Endothelial cell of umbilical vein (primary cell): ENCODE measurements at regions not wholly inside any gene's neighbourhood (a gene's known extent, or its start where the extent isn't known, plus 50 kb on each side); places are given as distances from the start of the nearest gene placed in this dataset.

Experiments used
- BruUV-seq: library from RNA; stranded (reverse); fragments of 400-500 nt; replicated peaks from 2 replicates; lab custom pipeline; 2021; lab: Mats Ljungman, UMichigan
- CTCF ChIA-PET: fragments of 300-600, 350-600 bp; sonication (Branson Sonifier 250); formaldehyde crosslinking; loops from one replicate; lab custom pipeline; 2021; ENCODE audit warnings: antibody characterized with exemption, inconsistent platforms; lab: Charles Lee
- POLR2A ChIA-PET: fragments of 300-600, 350-600 bp; sonication (Branson Sonifier 250); formaldehyde crosslinking; loops from one replicate; lab custom pipeline; 2021; ENCODE audit warnings: antibody characterized with exemption, inconsistent platforms; lab: Charles Lee
- DNase-seq: peaks from one replicate; pipeline ENCODE4 v3.0.0-alpha.2; 2011; ENCODE audit warnings: low read depth, low spot score
- FAIRE-seq: peaks from 2 replicates; lab custom pipeline; 2011; peaks lifted over from hg19 to GRCh38; lab: Jason Lieb, UNC
- H2AFZ ChIP-seq: 2 replicates; pipeline ENCODE4 v1.6.0; 2012; ENCODE audit warnings: low read depth, low read length, control low read depth, inconsistent platforms
- H3K27ac ChIP-seq: 2 replicates; pipeline ENCODE4 v1.5.1; 2011; ENCODE audit warnings: low read depth, mild to moderate bottlenecking, control low read depth, low read length, moderate library complexity; ENCODE audit not compliant: insufficient read depth
- H3K27me3 ChIP-seq, 2 experiments: 2 replicates each; pipeline versions ENCODE4 v1.6.0 to v1.6.1; 2011; ENCODE audit warnings: low read length in 2 of 2, mixed read lengths in 1 of 2; ENCODE audit not compliant: control insufficient read depth in 2 of 2, insufficient read depth in 2 of 2
- H3K36me3 ChIP-seq, 2 experiments: 2 replicates in 1 of 2; 3 replicates in 1 of 2; pipeline ENCODE4 v1.5.1; 2011; ENCODE audit warnings: low read length in 2 of 2, mild to moderate bottlenecking in 1 of 2, moderate library complexity in 1 of 2; ENCODE audit not compliant: control insufficient read depth in 2 of 2, insufficient read depth in 2 of 2; ENCODE audit errors: extremely low read depth in 1 of 2
- H3K4me1 ChIP-seq: 3 replicates; pipeline ENCODE4 v1.5.1; 2011; ENCODE audit warnings: mild to moderate bottlenecking, low read length; ENCODE audit not compliant: control insufficient read depth, insufficient read depth; ENCODE audit errors: extremely low read depth
- H3K4me2 ChIP-seq: 2 replicates; pipeline ENCODE4 v1.6.1; 2011; ENCODE audit warnings: low read length, control low read depth, mixed read lengths; ENCODE audit not compliant: insufficient read depth
- H3K4me3 ChIP-seq, 3 experiments: fragments of 200-600 bp in 1 of 3; sonication (generic), shearing (Covaris generic) in 1 of 3; replicated peaks in 1 of 3; 2 replicates each; pipeline ENCODE4 v1.5.1; 2011 to 2016; ENCODE audit warnings: control low read depth in 3 of 3, low read length in 3 of 3, mild to moderate bottlenecking in 2 of 3, inconsistent platforms in 1 of 3, low read depth in 1 of 3, moderate library complexity in 1 of 3; ENCODE audit not compliant: insufficient read depth in 1 of 3
- H3K79me2 ChIP-seq: 2 replicates; pipeline ENCODE4 v1.6.0; 2012; ENCODE audit warnings: low read length, inconsistent platforms; ENCODE audit not compliant: control insufficient read depth, insufficient read depth
- H3K9ac ChIP-seq: replicated peaks from 2 replicates; pipeline ENCODE3; 2011; ENCODE audit warnings: low read length, control low read depth; ENCODE audit not compliant: insufficient read depth; ENCODE audit errors: extremely low read depth
- H3K9me1 ChIP-seq: replicated peaks from 3 replicates; pipeline ENCODE4 v1.6.0; 2011; ENCODE audit warnings: mild to moderate bottlenecking, low read length; ENCODE audit not compliant: control insufficient read depth, insufficient read depth; ENCODE audit errors: extremely low read depth
- H3K9me3 ChIP-seq: replicated peaks from 2 replicates; pipeline ENCODE4 v1.5.1; 2012; ENCODE audit warnings: low read length, inconsistent platforms; ENCODE audit not compliant: control insufficient read depth, insufficient read depth
- H4K20me1 ChIP-seq: replicated peaks from 2 replicates; pipeline ENCODE3; 2011; ENCODE audit warnings: mild to moderate bottlenecking, low read length; ENCODE audit not compliant: control insufficient read depth, insufficient read depth; ENCODE audit errors: extremely low read depth
- CTCF ChIP-seq, 2 donors: IDR thresholded peaks; 1 replicate in 1 of 2; 2 replicates in 1 of 2; pipeline ENCODE4 v1.5.1; 2011; ENCODE audit warnings: low read length in 2 of 2, mild to moderate bottlenecking in 2 of 2, moderate library complexity in 2 of 2, control low read depth in 1 of 2, inconsistent platforms in 1 of 2, low read depth in 1 of 2; ENCODE audit not compliant: insufficient read depth in 1 of 2; ENCODE audit errors: extremely low read depth in 1 of 2
- EZH2 ChIP-seq: IDR thresholded peaks from 2 replicates; pipeline ENCODE4 v1.6.1; 2012; ENCODE audit warnings: borderline replicate concordance, low read depth, mild to moderate bottlenecking, moderate library complexity, low read length, inconsistent platforms; ENCODE audit not compliant: severe bottlenecking
- FOS ChIP-seq: IDR thresholded peaks from 2 replicates; pipeline ENCODE4 v1.6.1; 2011; ENCODE audit warnings: mild to moderate bottlenecking, low read length, moderate library complexity, borderline replicate concordance; ENCODE audit not compliant: insufficient read depth
- GATA2 ChIP-seq: IDR thresholded peaks from 2 replicates; pipeline ENCODE4 v1.7.0; 2011; ENCODE audit warnings: low read depth, mild to moderate bottlenecking, moderate library complexity, mixed read lengths, low read length; ENCODE audit not compliant: insufficient read length, insufficient read depth
- MAX ChIP-seq: IDR thresholded peaks from 2 replicates; pipeline ENCODE4 v1.6.1; 2011; ENCODE audit not compliant: insufficient read depth, insufficient read length
- MYC ChIP-seq: IDR thresholded peaks from one replicate; pipeline ENCODE4 v1.6.1; 2011; ENCODE audit warnings: mild to moderate bottlenecking, low read depth, low read length
- POLR2A ChIP-seq: IDR thresholded peaks from 2 replicates; pipeline ENCODE4 v1.6.1; 2012; ENCODE audit warnings: low read depth, mild to moderate bottlenecking, control low read depth, low read length
- POLR2AphosphoS5 ChIP-seq: IDR thresholded peaks from 2 replicates; pipeline ENCODE4 v1.6.1; 2012; ENCODE audit warnings: low read depth, mild to moderate bottlenecking, control low read depth, low read length, moderate library complexity; ENCODE audit not compliant: insufficient read depth
- dilution Hi-C: fragments of 300-500 bp; cut with MboI; formaldehyde crosslinking; loops from one replicate; pipeline ENCODE4 v1.15.0; 2019; ENCODE audit warnings: low sequenced_read_pairs; ENCODE audit not compliant: extremely low pct_ligation_motif_present
- intact Hi-C: fragments of 100-400 bp; cut with micrococcal nuclease; formaldehyde crosslinking; loops from one replicate; pipeline ENCODE4 v1.10.0; 2022

GRCh38 chr3:21024563-21024962, 726.4 kb downstream of the ZNF385D start:
- Histone ChIP-seq H3K9me1 (no peaks in the 10 kb centered on the region), H3K9ac (no peak overlapping the region), H3K9me3 (no peaks in the 10 kb centered on the region), H3K27me3 (no peaks in the 10 kb centered on the region), H3K79me2 (no peaks in the 10 kb centered on the region), H4K20me1 (no peaks in the 10 kb centered on the region), H2AFZ (no peak overlapping the region), H3K36me3 (no peaks in the 10 kb centered on the region), H3K4me2 (no peak overlapping the region), H3K4me3 (no peak overlapping the region), H3K27ac (no peak overlapping the region), H3K4me1 (no peaks in the 10 kb centered on the region)
- TF ChIP-seq GATA2 (no peak), CTCF (IDR thresholded peaks at IDR 0.05; ENCODE audit: extremely low read depth in 1 of 2, insufficient read depth in 1 of 2, low read depth in 1 of 2, low read length in 2 of 2) (no peak), MAX (no peak), POLR2AphosphoS5 (no peak), MYC (no peak), EZH2 (no peak), POLR2A (no peak), FOS (no peak)
- dilution Hi-C loops: no loop called here
- no peak for FAIRE-seq
- POLR2A ChIA-PET: no interaction called here
- no peak for DNase-seq
- BruUV-seq: no TSS peak
- CTCF ChIA-PET: no interaction called here
- intact Hi-C loops: no loop called here
